ENCODE measurements at regions not wholly inside any gene's neighbourhood (a gene's known extent, or its start where the extent isn't known, plus 50 kb on each side); places are given as distances from the start of the nearest gene placed in this dataset.

GRCh38 chr17:6278376-6278775 is 156.5 kb downstream of the AIPL1 start:
- TF ChIP-seq CTCF (IDR thresholded peaks at IDR 0.05; ENCODE audit: extremely low read depth in 1 of 2, insufficient read depth in 1 of 2, low read depth in 1 of 2, low read length in 2 of 2), result no peak
- no peak for TF ChIP-seq POLR2A (IDR thresholded peaks at IDR 0.05; ENCODE audit: low read depth, low read length)
